Left lobe of liver (tissue), 2 donors: ENCODE measurements at regions not wholly inside any gene's neighbourhood (a gene's known extent, or its start where the extent isn't known, plus 50 kb on each side); places are given as distances from the start of the nearest gene placed in this dataset.

Experiments used
- ATAC-seq: fragments of 200-7000 bp; cut with Tn5 transposase; one replicate; pipeline ENCODE4 v1.9.1; 2020; ENCODE audit warnings: mild to moderate bottlenecking, moderate library complexity
- DNase-seq: peaks from one replicate; pipeline ENCODE4 v3.0.0-alpha.2; 2020; ENCODE audit warnings: low spot score
- donor health status: DM: no; HTN: no; CAD: no; lungs with moderate emphysema.
- donor health status: DM: no; HTN: yes; CAD: no.

- DNase-seq (no peak), ATAC-seq (no peak)
These were observed 368.5 kb upstream of the MAD2L1 start for GRCh38 chr4:120435179-120435578.

- ATAC-seq (no peak), DNase-seq (no peak)
These were observed 368.1 kb upstream of the MAD2L1 start for GRCh38 chr4:120434756-120435155.

DNA sequence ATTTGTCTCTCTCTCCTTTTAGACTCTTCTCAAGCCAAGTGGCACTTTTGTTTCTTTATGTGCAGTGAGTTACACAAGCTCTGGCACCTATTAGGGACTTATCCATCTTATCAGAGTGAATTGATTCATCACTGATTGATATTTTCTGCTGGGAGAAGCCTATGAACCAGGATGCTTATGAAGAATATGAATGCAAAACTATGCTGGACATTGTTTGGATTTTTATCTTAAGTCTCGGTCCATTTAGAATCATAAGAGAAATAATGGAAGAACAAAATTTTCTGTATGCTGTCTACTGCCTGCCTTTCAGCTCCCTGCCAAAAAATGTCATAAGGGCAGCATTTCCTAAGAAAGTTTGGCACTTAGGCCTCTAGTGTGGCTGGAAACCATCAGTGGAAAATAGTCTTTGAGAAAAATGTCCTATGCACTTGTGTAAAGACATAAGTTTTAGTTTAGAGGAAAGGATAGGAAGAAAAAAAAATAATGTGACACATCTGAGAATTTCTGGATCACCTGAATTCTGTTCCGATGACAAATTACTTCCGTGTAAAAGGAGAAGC lies 365.7 kb upstream of the MAD2L1 start:
- ATAC-seq (no peak), DNase-seq (no peak)

- no peak for ATAC-seq
- no peak for DNase-seq
These were observed 364.5 kb upstream of the MAD2L1 start for GRCh38 chr4:120431180-120431579.

DNA sequence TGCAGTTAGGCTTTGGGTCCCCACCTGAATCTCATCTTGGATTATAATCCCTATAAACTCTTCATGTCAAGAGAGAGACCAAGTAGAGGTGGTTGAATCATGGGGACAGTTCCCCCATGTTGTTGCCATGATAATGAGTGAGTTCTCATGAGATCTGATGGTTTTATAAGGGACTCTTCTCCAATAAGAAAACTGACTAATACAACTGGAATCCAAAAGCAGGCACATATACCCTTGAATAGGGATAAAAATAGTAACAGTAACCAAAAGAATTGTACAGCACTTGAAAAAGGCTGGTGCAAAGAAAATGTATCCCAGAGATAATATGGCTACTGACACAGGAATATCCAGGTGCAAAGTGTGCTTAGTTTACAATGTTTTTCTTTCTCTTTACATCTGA lies 351.5 kb upstream of the MAD2L1 start:
- DNase-seq (no peak), ATAC-seq (no peak)

- ATAC-seq (no peak), DNase-seq (no peak)
These were observed 349.2 kb upstream of the MAD2L1 start for GRCh38 chr4:120415896-120416295.

DNA sequence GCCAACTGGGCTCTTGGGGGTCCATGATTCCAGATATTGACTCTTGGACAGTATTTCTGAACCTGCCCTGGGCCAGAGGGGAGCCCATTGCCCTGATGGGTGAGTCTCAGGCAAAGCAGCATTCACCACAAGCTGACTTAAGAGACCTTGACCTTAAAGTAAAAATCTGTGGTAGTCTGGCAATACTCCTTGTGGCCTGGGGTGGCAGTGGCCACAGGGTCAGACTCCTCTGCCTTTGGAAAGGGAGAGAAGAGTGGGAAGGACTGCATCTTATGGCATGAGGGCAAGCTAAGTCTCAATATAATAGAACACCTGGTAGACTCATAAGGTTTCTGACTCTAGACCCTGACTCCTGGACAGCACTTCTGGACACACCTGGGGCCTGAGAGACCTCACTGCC lies 340.3 kb upstream of the MAD2L1 start:
- no peak for DNase-seq

DNA sequence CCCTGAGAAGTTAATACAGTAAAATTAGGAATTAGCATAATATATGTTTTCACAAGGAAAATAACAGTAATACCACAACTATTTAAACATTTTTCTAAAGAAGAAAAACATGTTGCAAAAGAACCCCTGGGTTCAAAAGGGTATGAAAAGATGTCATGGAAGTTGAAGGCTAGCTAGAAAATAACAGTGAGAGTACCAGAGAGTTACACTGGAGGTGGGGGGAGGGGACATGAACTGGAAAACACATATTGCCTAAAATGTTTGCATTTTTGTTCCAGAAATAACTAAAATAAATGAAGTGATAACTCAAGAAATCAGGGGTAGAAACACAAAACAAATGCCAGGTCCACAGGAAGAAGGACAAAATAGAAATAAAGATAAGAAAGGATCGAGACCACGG lies 336.6 kb upstream of the MAD2L1 start:
- DNase-seq (no peak), ATAC-seq (no peak)

More for the DNA sequence above, 340.3 kb upstream of the MAD2L1 start:
- no peak for ATAC-seq

DNA sequence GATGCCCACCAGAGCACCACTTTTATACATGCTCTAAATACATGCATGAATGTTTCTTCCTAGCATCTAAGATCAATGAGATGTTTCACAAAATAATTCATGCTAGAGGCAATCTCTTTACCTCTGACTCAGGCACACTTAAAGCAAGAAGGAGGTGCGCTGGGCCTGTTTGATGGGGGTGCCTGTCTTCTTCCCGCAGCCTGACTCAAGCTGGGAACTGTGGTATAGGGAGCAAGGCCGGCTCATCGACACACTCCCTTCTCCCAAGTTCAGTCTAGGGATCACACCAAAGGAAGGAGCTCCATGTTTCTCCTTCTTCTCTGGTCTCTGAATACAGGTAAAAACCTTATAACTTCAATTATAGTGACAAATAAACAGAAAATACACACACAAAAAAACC lies 333.8 kb upstream of the MAD2L1 start:
- ATAC-seq (no peak), DNase-seq (no peak)

GRCh38 chr4:120399826-120400225 lies 333.2 kb upstream of the MAD2L1 start:
- no peak for DNase-seq
- ATAC-seq, result no peak

DNA sequence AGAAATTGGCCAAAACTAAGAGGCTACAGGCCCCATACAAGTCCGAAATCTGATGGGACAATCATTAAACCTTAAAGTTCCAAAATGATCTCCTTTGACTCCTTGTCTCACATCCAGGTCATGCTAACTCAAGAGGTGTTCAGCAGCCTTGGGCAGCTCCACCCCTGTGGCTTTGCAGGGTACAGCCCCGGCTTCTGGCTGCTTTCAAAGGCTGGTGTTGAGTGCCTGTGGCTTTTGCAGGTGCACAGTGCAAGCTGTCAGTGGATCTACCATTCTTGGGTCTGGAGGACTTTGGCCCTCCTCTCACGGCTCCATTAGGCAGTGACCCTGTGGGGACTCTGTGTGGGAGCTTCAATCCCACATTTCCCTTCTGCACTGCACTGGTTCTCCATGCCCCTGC lies 329.1 kb upstream of the MAD2L1 start:
- ATAC-seq, result no peak
- DNase-seq, result no peak

DNA sequence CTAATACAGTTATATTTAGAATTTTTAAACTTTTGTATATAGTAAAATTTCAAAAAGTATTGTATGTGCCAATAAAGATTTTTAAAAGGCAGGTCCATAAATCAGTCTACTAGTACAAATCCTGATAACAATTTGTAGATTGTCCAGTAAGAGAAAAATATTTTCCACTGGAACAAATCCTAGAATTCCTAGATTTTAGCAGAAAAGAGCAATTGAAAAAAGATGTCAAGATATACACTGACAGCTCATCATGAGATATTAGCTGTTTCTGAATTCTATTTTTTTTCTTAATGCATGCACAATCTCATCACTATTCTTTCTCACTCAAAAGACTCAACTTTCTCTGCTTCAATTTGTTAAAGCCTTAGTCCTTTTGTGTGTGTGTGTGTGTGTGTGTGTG lies 289.2 kb upstream of the MAD2L1 start:
- ATAC-seq (no peak), DNase-seq (no peak)

- ATAC-seq (no peak), DNase-seq (no peak)
These were observed 287.7 kb upstream of the MAD2L1 start for GRCh38 chr4:120354381-120354780.

GRCh38 chr4:120353235-120353634 lies 286.6 kb upstream of the MAD2L1 start:
- DNase-seq, result no peak
- ATAC-seq, result no peak

- ATAC-seq (no peak), DNase-seq (no peak)
These were observed 286.1 kb upstream of the MAD2L1 start for GRCh38 chr4:120352739-120353138.

GRCh38 chr4:120348948-120349347 lies 282.3 kb upstream of the MAD2L1 start:
- ATAC-seq (no peak), DNase-seq (no peak)

- ATAC-seq (no peak), DNase-seq (no peak)
These were observed 281.9 kb upstream of the MAD2L1 start for GRCh38 chr4:120348521-120348920.

GRCh38 chr4:120331486-120332370 lies 265.1 kb upstream of the MAD2L1 start:
- DNase-seq, result no peak

DNA sequence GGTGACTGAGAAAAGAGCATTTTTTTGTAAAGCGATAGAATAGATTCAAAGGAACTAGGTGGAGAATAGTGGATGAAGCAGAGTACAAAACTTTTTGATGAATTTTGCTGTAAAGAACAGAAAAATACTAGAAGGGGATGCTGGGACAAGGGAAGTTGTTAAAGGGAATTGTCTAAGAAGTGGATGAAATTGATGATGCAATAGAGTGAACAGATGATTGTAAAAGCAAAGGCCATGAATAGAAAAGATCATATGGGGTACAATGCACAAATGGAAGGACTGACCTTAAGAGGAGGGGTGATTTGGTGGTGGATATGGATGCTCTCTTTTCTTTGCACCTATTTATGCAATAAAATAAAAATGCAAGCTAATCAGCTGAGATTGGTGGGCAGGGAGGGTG lies 262.7 kb upstream of the MAD2L1 start:
- ATAC-seq, result no peak
- DNase-seq, result no peak

More at GRCh38 chr4:120331486-120332370, 265.1 kb upstream of the MAD2L1 start:
- no peak for ATAC-seq

DNA sequence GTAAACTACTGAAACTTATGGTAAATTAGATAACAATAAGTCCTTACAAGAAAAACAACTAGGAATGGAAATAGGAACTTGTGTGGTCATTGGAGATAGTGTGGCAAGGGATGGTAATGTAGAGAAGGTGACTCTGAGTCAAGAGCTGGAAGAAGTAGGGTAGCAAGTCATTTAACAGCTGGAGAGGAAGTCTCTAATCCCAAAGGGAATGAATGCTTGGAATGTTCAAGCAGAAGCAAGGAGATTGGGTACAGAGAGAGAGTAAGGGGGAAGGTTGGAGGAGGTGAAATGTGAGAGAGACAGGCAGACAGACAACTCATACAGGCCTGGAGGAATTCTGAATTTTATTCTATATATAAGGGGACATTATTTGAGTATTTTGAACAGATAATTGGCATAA lies 260.6 kb upstream of the MAD2L1 start:
- ATAC-seq, result no peak
- DNase-seq, result no peak

GRCh38 chr4:120319046-120319767 lies 252.6 kb upstream of the MAD2L1 start:
- DNase-seq (no peak), ATAC-seq (no peak)
